ENCODE measurements at regions not wholly inside any gene's neighbourhood (a gene's known extent, or its start where the extent isn't known, plus 50 kb on each side); places are given as distances from the start of the nearest gene placed in this dataset.

DNA sequence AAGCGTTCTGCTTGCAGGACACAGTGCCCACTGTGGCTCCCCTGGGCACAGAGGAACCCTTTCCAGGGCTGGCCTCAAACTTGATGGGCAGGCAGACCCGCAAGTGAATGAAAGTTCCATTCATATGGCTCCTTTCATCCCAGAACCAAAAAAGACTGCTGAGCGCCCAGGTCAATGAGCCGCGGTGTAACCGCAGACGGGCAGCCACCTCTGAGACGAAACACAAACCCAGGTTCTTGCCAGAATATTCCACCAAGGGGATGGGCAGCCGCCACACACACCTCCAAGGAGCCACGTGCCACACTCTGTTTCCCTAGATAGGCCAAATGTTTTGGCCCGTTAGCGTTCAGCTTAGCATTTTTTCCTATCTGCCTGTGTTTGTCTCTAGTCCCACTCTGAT lies 82.8 kb upstream of the IGF1R start:
- no peak overlapping the region for H3K9ac ChIP-seq (ENCODE audit: low read depth in 1 of 3, low read length in 3 of 3)
- H3K27ac ChIP-seq (ENCODE audit: low read depth, low read length), result no peak overlapping the region
- H3K36me3 ChIP-seq (ENCODE audit: control insufficient read depth in 3 of 3, insufficient read depth in 3 of 3, low read length in 3 of 3), result no peaks in the 10 kb centered on the region
- peaks cover 0 to 7% (median 3%) of the 10 kb centered on the region in 3 donors for H3K4me1 ChIP-seq (ENCODE audit: control insufficient read depth in 3 of 3, insufficient read depth in 3 of 3, low read length in 3 of 3)
- H3K4me3 ChIP-seq (ENCODE audit: low read length in 3 of 3), result no peak overlapping the region
- no peaks in the 10 kb centered on the region for H3K9me3 ChIP-seq (ENCODE audit: control insufficient read depth in 3 of 3, low read length in 3 of 3)
- peaks cover 3 to 11% (median 5%) of the 10 kb centered on the region in 3 donors for H3K27me3 ChIP-seq (ENCODE audit: control insufficient read depth in 3 of 3, insufficient read depth in 3 of 3, low read length in 3 of 3)

GRCh38 chr15:98567951-98568350 lies 80.4 kb upstream of the IGF1R start:
- Histone ChIP-seq H3K4me1 (ENCODE audit: control insufficient read depth in 3 of 3, insufficient read depth in 3 of 3, low read length in 3 of 3) (peaks cover 0 to 7% (median 3%) of the 10 kb centered on the region in 3 donors), H3K9me3 (ENCODE audit: control insufficient read depth in 3 of 3, low read length in 3 of 3) (no peaks in the 10 kb centered on the region), H3K9ac (ENCODE audit: low read depth in 1 of 3, low read length in 3 of 3) (no peak overlapping the region), H3K36me3 (ENCODE audit: control insufficient read depth in 3 of 3, insufficient read depth in 3 of 3, low read length in 3 of 3) (no peaks in the 10 kb centered on the region), H3K27ac (ENCODE audit: low read depth, low read length) (no peak overlapping the region), H3K4me3 (ENCODE audit: low read length in 3 of 3) (no peak overlapping the region), H3K27me3 (ENCODE audit: control insufficient read depth in 3 of 3, insufficient read depth in 3 of 3, low read length in 3 of 3) (peaks cover 0 to 16% (median 5%) of the 10 kb centered on the region in 3 donors)

DNA sequence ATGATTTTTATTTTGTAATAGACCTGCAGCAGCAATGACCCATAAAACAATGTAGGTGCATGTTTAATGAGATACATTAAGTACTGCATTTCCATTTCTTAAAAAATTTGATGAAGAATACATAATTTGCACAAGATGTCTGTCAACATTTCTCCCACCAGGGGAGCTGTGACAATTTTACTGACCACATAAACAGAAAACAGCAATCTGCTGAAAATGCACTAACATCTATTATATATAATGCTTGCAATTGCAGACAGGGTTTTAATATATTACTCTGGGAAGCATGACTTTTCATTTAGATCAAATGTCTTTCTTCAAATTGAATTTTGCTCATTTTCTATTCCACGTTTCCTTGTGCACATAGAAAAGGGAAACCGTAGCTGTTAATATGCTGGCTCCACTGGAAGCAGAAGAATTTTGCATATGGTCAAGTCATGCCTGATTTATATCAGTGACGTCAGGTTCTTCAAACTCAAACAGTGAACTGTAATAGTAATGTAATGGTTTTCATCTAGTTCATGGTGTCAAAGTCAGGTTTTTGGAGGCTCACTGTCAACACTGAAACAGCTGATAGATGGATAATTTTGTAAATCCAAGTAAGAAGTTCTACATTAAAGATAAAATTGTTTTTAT lies 79.8 kb upstream of the IGF1R start:
- Histone ChIP-seq H3K4me3 (ENCODE audit: low read length in 3 of 3) (no peak overlapping the region), H3K9me3 (ENCODE audit: control insufficient read depth in 3 of 3, low read length in 3 of 3) (no peaks in the 10 kb centered on the region), H3K27me3 (ENCODE audit: control insufficient read depth in 3 of 3, insufficient read depth in 3 of 3, low read length in 3 of 3) (peaks cover 0 to 16% (median 5%) of the 10 kb centered on the region in 3 donors), H3K4me1 (ENCODE audit: control insufficient read depth in 3 of 3, insufficient read depth in 3 of 3, low read length in 3 of 3) (peaks cover 0 to 7% (median 3%) of the 10 kb centered on the region in 3 donors), H3K27ac (ENCODE audit: low read depth, low read length) (no peak overlapping the region), H3K9ac (ENCODE audit: low read depth in 1 of 3, low read length in 3 of 3) (no peak overlapping the region), H3K36me3 (ENCODE audit: control insufficient read depth in 3 of 3, insufficient read depth in 3 of 3, low read length in 3 of 3) (no peaks in the 10 kb centered on the region)

GRCh38 chr15:98570119-98570518 lies 78.2 kb upstream of the IGF1R start:
- H3K4me3 ChIP-seq (ENCODE audit: low read length in 3 of 3), result no peak overlapping the region

GRCh38 chr15:98580572-98580971 lies 67.8 kb upstream of the IGF1R start:
- H3K36me3 ChIP-seq (ENCODE audit: control insufficient read depth in 3 of 3, insufficient read depth in 3 of 3, low read length in 3 of 3), result no peaks in the 10 kb centered on the region
- peaks cover 6 to 7% (median 7%) of the 10 kb centered on the region in 3 donors for H3K4me1 ChIP-seq (ENCODE audit: control insufficient read depth in 3 of 3, insufficient read depth in 3 of 3, low read length in 3 of 3)
- no peak overlapping the region for H3K9ac ChIP-seq (ENCODE audit: low read depth in 1 of 3, low read length in 3 of 3)
- peak overlapping the region; percentile 9 to 31 (median 23) for H3K4me3 ChIP-seq (ENCODE audit: low read length in 3 of 3)
- no peak overlapping the region for H3K27ac ChIP-seq (ENCODE audit: low read depth, low read length)
- no peaks in the 10 kb centered on the region for H3K9me3 ChIP-seq (ENCODE audit: control insufficient read depth in 3 of 3, low read length in 3 of 3)
- peaks cover 15 to 43% (median 42%) of the 10 kb centered on the region in 3 donors for H3K27me3 ChIP-seq (ENCODE audit: control insufficient read depth in 3 of 3, insufficient read depth in 3 of 3, low read length in 3 of 3)

More at GRCh38 chr15:98570119-98570518, 78.2 kb upstream of the IGF1R start:
- H3K9ac ChIP-seq (ENCODE audit: low read depth in 1 of 3, low read length in 3 of 3), result no peak overlapping the region
- H3K4me1 ChIP-seq (ENCODE audit: control insufficient read depth in 3 of 3, insufficient read depth in 3 of 3, low read length in 3 of 3), result peaks cover 0 to 7% (median 3%) of the 10 kb centered on the region in 3 donors
- H3K9me3 ChIP-seq (ENCODE audit: control insufficient read depth in 3 of 3, low read length in 3 of 3), result no peaks in the 10 kb centered on the region
- no peaks in the 10 kb centered on the region for H3K36me3 ChIP-seq (ENCODE audit: control insufficient read depth in 3 of 3, insufficient read depth in 3 of 3, low read length in 3 of 3)
- peaks cover 4 to 16% (median 8%) of the 10 kb centered on the region in 3 donors for H3K27me3 ChIP-seq (ENCODE audit: control insufficient read depth in 3 of 3, insufficient read depth in 3 of 3, low read length in 3 of 3)
- no peak overlapping the region for H3K27ac ChIP-seq (ENCODE audit: low read depth, low read length)

DNA sequence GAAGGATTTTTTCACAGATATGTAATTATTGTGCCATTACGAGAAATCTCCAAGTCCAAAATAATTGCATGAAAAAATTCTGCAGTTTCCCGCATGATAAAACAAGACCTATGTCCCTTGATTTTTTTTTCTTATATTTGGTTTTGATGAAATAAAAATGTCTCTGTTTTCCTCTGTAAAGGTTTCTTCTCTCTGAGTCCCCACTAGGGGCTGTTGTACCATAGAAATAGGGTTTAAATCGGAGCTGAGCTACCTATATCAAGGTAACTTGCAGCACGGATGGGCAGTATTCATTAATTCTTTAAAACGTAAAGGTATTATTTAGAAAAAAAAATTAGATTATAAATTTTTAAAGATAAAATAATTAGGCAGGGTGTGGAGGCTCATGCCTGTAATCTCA lies 66.6 kb upstream of the IGF1R start:
- Histone ChIP-seq H3K9ac (ENCODE audit: low read depth in 1 of 3, low read length in 3 of 3) (no peak overlapping the region), H3K36me3 (ENCODE audit: control insufficient read depth in 3 of 3, insufficient read depth in 3 of 3, low read length in 3 of 3) (no peaks in the 10 kb centered on the region), H3K4me1 (ENCODE audit: control insufficient read depth in 3 of 3, insufficient read depth in 3 of 3, low read length in 3 of 3) (peaks cover 6 to 7% (median 7%) of the 10 kb centered on the region in 3 donors), H3K27ac (ENCODE audit: low read depth, low read length) (no peak overlapping the region), H3K9me3 (ENCODE audit: control insufficient read depth in 3 of 3, low read length in 3 of 3) (no peaks in the 10 kb centered on the region), H3K4me3 (ENCODE audit: low read length in 3 of 3) (no peak overlapping the region), H3K27me3 (ENCODE audit: control insufficient read depth in 3 of 3, insufficient read depth in 3 of 3, low read length in 3 of 3) (peaks cover 18 to 45% (median 44%) of the 10 kb centered on the region in 3 donors)

GRCh38 chr15:98582900-98583554 lies 65.3 kb upstream of the IGF1R start:
- Histone ChIP-seq H3K27me3 (ENCODE audit: control insufficient read depth in 3 of 3, insufficient read depth in 3 of 3, low read length in 3 of 3) (peaks cover 18 to 44% (median 44%) of the 10 kb centered on the region in 3 donors), H3K9me3 (ENCODE audit: control insufficient read depth in 3 of 3, low read length in 3 of 3) (no peaks in the 10 kb centered on the region), H3K9ac (ENCODE audit: low read depth in 1 of 3, low read length in 3 of 3) (no peak overlapping the region), H3K36me3 (ENCODE audit: control insufficient read depth in 3 of 3, insufficient read depth in 3 of 3, low read length in 3 of 3) (no peaks in the 10 kb centered on the region), H3K27ac (ENCODE audit: low read depth, low read length) (no peak overlapping the region), H3K4me1 (ENCODE audit: control insufficient read depth in 3 of 3, insufficient read depth in 3 of 3, low read length in 3 of 3) (peaks cover 6 to 7% (median 7%) of the 10 kb centered on the region in 3 donors), H3K4me3 (ENCODE audit: low read length in 3 of 3) (no peak overlapping the region)

GRCh38 chr15:98583771-98584430 lies 64.4 kb upstream of the IGF1R start:
- Histone ChIP-seq H3K27ac (ENCODE audit: low read depth, low read length) (no peak overlapping the region), H3K9me3 (ENCODE audit: control insufficient read depth in 3 of 3, low read length in 3 of 3) (no peaks in the 10 kb centered on the region), H3K4me1 (ENCODE audit: control insufficient read depth in 3 of 3, insufficient read depth in 3 of 3, low read length in 3 of 3) (peaks cover 6 to 7% (median 7%) of the 10 kb centered on the region in 3 donors), H3K27me3 (ENCODE audit: control insufficient read depth in 3 of 3, insufficient read depth in 3 of 3, low read length in 3 of 3) (peaks cover 18 to 42% (median 40%) of the 10 kb centered on the region in 3 donors), H3K4me3 (ENCODE audit: low read length in 3 of 3) (no peak overlapping the region), H3K9ac (ENCODE audit: low read depth in 1 of 3, low read length in 3 of 3) (no peak overlapping the region), H3K36me3 (ENCODE audit: control insufficient read depth in 3 of 3, insufficient read depth in 3 of 3, low read length in 3 of 3) (no peaks in the 10 kb centered on the region)

DNA sequence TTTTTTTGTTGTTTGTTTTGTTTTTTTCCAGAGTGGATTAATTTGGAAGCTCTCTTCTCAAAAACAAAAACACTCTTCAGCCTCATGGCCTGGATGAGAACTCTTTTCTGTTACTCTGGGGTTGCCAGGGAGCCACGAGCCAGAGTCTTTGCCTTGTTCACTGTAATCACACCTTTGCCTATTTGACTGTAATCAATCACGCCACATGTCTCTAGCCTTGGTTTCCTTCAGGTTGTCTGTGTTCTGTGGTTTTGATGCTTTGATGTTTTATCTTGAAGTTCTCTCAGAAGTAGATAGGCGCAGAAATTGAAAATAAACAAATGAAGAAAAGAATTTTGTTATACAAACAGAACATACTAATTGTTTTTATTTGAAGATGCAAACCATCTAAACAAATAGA lies 62.3 kb upstream of the IGF1R start:
- no peaks in the 10 kb centered on the region for H3K36me3 ChIP-seq (ENCODE audit: control insufficient read depth in 3 of 3, insufficient read depth in 3 of 3, low read length in 3 of 3)
- no peak overlapping the region for H3K27ac ChIP-seq (ENCODE audit: low read depth, low read length)
- H3K27me3 ChIP-seq (ENCODE audit: control insufficient read depth in 3 of 3, insufficient read depth in 3 of 3, low read length in 3 of 3), result peaks cover 13 to 41% (median 33%) of the 10 kb centered on the region in 3 donors

DNA sequence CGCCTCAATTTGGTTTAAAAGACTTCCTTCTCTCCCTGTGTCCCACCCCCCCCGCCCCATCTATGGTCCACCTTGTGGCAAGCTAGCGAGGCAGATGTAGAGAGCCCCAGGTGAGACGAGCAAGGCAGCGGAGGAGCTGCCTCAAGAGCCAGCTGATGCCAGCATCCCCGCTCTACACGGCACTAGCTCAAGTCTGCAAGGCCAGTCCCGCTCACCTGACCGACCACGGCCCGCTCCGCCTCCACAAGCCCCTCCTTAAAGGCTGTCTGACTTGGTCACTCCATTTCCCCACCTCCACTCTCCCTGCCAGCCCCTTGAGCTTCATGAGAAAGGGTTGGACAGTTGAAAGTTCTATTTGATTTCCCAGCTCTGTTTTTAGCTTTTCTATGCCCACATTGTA lies 56.2 kb upstream of the IGF1R start:
- Histone ChIP-seq H3K27ac (ENCODE audit: low read depth, low read length) (no peak overlapping the region), H3K9ac (ENCODE audit: low read depth in 1 of 3, low read length in 3 of 3) (no peak overlapping the region), H3K4me3 (ENCODE audit: low read length in 3 of 3) (no peak overlapping the region), H3K27me3 (ENCODE audit: control insufficient read depth in 3 of 3, insufficient read depth in 3 of 3, low read length in 3 of 3) (peaks cover 10 to 25% (median 13%) of the 10 kb centered on the region in 3 donors), H3K4me1 (ENCODE audit: control insufficient read depth in 3 of 3, insufficient read depth in 3 of 3, low read length in 3 of 3) (no peaks in the 10 kb centered on the region), H3K9me3 (ENCODE audit: control insufficient read depth in 3 of 3, low read length in 3 of 3) (no peaks in the 10 kb centered on the region), H3K36me3 (ENCODE audit: control insufficient read depth in 3 of 3, insufficient read depth in 3 of 3, low read length in 3 of 3) (no peaks in the 10 kb centered on the region)

More for the DNA sequence above, 62.3 kb upstream of the IGF1R start:
- H3K9ac ChIP-seq (ENCODE audit: low read depth in 1 of 3, low read length in 3 of 3), result no peak overlapping the region
- H3K4me3 ChIP-seq (ENCODE audit: low read length in 3 of 3), result no peak overlapping the region
- H3K4me1 ChIP-seq (ENCODE audit: control insufficient read depth in 3 of 3, insufficient read depth in 3 of 3, low read length in 3 of 3), result no peaks in the 10 kb centered on the region
- no peaks in the 10 kb centered on the region for H3K9me3 ChIP-seq (ENCODE audit: control insufficient read depth in 3 of 3, low read length in 3 of 3)
